A673 (cell line): ENCODE measurements at regions not wholly inside any gene's neighbourhood (a gene's known extent, or its start where the extent isn't known, plus 50 kb on each side); places are given as distances from the start of the nearest gene placed in this dataset.
"Not testable (repeated sequence)": the region's sequence is repeated elsewhere in the genome, so short reads cannot be mapped to it uniquely, and the experiment has no call there.

Source experiments
- CTCF ChIP-seq: fragments of 300-800, 200-600 bp; sonication (generic); conservative IDR thresholded peaks from 2 replicates; pipeline ENCODE4 v1.5.1; 2017; ENCODE audit warnings: low read depth, mild to moderate bottlenecking, antibody characterized with exemption, low read length, moderate library complexity, mixed read lengths
- EZH2 ChIP-seq: fragments of 200-600 bp; sonication (generic); IDR thresholded peaks from 2 replicates; pipeline ENCODE4 v1.6.1; 2017; ENCODE audit warnings: borderline replicate concordance, low read depth, mild to moderate bottlenecking, mixed read lengths, antibody characterized with exemption, low read length; ENCODE audit not compliant: poor library complexity, severe bottlenecking

- TF ChIP-seq CTCF, EZH2: not testable (repeated sequence)
These were observed 140.5 kb upstream of the SP8 start for GRCh38 chr7:20927178-20927577.
